Inferior parietal cortex (tissue), 1 donor: ENCODE measurements at regions not wholly inside any gene's neighbourhood (a gene's known extent, or its start where the extent isn't known, plus 50 kb on each side); places are given as distances from the start of the nearest gene placed in this dataset.
"Not testable (repeated sequence)": the region's sequence is repeated elsewhere in the genome, so short reads cannot be mapped to it uniquely, and the experiment has no call there.

ENCODE experiments used
- DNase-seq: peaks from one replicate; pipeline ENCODE4 v3.0.0-alpha.2; 2016; ENCODE audit errors: extremely low spot score

DNA sequence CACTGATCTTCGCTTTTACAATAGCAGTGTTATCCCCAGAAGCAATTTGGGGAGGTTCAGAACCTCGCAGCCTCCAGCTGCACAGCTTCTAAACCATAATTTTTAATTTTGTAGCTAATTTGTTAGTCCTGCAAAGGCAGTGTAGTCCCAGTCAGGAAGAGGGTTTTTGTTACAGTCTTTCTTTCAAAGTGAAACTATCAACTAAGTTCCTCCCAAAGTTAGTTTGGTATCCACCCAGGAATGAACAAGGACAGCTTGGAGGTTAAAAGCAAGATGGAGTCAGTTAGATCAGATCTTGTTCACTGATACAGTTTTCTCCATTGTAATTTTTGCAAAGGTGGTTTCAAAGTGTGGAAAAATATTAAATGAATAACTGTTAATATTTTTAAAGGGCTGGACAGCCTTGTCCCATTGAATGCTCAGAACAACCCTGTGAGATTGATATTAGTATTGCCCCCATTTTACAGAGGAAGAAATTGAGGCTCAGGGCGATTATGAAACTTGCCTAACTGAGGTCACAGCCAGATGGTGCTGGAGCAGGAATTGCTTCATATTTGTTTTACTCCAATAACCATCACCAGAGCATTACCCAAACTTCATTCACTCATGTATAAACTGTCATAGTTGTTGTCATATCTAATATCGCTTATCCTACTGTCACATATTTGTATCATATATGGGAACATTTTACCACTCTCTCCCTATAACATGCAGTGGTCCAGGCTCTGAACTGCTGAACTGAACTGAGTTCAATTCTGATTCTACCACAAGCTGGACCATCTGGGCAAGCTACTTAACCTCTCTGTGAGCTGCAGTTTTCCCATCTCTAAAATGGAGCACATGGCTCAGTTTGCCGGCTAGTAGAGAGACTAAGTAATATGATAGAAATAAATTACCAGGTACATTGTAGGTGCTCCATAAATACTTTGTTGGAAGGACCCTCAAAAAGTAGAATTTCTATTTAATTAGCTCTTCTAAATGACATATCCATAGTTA, 213.8 kb downstream of the BCAS1 start:
- no peak for DNase-seq

DNA sequence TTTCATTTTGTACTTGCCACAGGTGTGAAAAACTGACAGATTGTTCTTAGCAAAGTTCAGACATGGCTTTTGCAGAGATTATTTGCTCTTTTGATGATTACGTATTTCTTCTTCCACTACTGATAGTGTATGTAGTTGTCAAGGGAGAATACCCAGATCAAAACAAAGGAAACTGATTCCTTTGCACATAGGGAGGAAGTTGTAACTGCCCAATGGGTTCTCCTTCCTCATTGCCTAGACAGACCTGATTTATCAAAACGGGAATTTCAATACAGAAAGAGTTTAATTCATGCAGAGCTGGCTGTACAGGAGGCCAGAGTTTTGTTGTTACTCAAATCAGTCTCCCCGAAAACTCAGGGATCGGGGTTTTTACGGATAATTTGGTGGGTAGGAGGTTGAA, 214.7 kb downstream of the BCAS1 start:
- DNase-seq = no peak

DNA sequence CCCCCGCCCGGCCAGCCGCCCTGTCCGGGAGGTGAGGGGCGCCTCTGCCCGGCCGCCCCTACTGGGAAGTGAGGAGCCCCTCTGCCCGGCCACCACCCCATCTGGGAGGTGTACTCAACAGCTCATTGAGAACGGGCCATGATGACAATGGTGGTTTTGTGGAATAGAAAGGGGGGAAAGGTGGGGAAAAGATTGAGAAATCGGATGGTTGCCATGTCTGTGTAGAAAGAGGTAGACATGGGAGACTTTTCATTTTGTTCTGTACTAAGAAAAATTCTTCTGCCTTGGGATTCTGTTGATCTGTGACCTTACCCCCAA, 215.8 kb downstream of the BCAS1 start:
- DNase-seq = not testable (repeated sequence)

DNA sequence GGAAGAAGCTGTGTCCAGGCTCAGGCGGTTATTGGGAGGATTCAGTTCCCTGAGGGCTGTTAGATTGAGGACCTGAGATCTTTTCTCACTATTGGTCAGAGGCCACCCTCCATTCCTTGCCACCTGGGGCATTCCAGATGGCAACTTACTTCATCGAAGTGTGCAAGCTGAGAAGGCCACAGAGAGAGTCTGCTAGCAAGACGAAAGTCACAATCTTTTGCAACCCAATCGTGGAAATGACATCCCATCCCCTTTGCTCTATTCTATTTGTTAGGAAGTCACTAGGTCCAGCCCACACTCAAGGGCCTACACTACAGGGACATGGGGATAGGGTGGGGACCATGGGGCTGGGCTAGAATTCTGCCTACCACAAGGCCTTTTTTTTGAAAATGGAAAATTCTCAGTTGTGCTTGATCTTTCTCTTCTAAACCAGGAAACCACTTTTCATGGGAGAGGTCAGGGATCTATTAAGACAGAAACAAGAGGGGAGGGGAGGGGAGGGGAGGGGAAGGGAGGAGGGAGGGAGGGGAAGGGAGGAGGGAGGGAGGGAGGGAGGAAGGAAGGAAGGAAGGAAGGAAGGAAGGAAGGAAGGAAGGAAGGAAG, 217.2 kb downstream of the BCAS1 start:
- no peak for DNase-seq

DNA sequence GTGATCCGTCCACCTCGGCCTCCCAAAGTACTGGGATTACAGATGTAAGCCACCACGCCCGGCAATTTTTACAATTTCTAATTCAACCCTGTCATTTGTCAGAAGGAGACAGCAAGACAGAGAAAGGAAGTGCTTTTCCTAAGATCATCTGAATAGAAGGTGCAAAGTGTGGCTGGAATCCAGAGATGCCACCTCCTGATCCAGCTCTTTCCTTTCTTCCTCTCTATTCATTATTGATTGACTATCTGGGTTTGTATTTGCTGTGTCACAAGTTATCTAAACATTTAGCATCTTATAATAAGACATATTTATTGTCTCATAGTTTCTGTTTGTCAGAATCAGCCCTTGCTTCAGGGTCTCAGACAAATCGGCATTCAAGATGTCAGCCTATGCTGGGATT, 217.7 kb downstream of the BCAS1 start:
- DNase-seq = no peak

DNA sequence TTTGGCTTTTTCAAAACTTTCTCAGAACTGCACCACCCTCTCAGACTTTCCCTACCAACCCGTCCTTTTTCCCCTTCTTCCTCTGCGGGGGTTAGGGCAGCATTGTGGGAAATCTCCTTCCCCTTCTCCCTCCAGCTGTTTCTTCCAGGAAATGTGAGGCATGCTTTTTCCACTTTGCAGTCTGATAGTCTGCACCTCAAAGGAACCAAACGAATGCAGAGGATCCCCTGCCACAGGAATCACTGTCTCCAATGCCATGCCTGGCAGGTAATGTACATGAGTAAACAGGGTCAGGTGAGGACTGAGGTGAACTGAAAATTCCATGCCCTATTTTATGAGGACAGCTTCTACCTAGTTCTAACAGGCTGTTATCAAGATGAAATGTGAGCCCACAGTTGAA, 218.4 kb downstream of the BCAS1 start:
- DNase-seq = no peak

DNA sequence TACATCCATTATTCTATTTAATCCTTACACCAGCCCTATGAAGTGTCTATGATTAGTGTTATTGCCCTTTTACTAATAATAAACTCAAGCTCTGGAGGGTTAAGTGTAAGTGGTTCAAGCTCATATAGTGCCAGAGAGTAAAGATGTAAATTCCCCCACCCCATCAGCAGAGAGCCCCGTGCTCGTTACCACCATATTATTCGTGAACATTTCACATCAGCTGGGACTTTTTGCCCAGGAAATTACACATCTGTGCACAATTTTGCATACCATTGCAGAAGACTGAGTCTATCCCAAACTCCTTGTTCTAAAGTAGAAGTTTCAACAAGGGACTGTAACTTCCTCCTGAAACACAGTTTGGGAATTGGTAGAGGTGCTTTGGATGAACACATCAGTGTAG, 220.1 kb downstream of the BCAS1 start:
- DNase-seq = no peak

DNA sequence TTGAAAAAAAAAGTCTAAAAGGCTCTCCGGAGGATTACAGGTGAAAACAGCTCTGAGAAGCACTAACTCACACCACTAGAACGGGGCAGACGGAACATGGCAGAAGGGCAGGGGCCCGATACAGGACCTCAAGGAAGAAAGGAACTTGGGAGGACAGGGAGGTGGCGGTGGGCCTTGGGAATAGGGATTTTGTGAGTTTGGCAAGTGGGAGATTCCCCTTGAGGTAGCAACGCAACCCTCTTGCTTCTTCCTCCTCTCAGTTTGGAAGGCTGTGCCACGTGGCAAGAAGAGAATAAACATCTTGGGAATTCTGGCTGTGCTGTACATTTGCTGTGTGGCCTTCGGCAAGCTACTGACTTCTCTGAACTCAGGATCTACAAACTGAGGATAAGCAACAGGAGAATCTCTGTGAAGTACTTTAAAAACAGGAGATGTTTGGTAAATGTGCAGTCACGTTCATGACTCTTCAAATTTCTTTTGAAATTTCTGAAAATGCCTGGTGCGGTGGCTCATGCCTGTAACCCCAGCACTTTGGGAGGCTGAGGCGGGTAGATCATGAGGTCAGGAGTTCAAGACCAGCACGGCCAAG, 220.8 kb downstream of the BCAS1 start:
- DNase-seq = no peak

DNA sequence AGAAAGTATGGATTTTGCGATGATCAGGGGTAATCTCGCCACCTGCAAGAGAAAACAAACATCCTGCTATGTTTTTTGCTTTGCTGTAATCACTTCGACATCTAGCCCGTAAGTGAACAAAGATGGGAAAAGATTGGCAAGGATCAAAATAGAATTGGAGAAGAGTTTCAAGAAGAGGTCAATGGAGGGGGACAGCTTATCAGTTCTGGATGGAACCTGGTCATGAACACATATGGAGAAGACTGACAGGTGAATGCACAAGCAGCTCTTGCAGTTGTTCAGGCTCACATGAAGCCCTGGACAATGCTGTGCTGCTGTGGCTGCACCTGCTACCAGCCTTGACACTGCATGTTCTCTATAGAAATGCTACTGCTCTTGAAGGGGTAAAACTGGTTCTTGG, 222.1 kb downstream of the BCAS1 start:
- no peak for DNase-seq

DNA sequence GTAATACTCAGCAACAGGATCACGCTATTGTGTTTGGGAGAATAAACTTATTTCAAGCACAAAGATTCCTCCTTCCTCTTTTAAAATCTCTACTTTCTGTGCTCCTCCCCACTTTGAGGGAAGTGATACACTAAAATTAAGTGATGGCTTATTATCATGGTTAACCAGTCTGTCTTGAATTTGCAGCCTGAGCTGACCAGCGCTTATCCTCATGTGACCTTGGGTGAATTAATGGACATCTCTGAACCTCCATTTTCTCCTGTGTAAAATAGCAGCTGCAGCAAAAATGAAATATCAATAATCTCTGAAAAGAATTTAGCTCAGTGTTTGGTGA, 222.6 kb downstream of the BCAS1 start:
- DNase-seq = no peak

DNA sequence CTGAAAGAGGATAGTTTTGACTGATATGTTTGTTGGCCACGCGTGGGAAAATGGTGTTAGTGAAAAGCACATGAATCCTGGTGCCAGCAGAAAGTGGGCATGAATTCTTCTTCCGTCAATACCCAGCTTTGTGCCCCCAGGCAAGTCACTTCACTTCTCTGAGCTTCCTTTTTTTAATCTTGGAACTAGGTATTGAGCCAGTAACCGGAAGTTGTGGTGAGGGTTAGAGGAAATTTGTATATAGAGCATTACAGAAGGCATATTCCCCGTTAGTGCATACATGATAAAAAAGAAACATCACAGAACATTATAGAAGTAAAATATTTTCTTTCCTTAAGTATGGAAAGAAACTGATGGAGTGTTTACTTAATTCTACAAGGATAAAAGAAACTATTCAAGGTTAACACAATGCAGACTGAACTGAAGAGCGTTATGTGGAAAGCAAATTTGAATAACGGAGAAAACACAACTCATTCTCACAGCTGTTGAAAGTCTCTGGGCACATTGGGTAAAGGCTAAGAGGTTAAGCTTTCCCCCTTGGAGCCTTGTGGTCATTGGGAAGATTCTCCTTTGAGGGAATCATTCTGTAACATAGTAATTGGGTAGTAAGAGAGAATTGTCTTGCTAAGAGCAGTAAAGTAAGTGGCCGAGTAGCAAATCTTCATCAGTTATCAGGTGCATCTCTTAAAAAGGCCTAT, 223.1 kb downstream of the BCAS1 start:
- no peak for DNase-seq

DNA sequence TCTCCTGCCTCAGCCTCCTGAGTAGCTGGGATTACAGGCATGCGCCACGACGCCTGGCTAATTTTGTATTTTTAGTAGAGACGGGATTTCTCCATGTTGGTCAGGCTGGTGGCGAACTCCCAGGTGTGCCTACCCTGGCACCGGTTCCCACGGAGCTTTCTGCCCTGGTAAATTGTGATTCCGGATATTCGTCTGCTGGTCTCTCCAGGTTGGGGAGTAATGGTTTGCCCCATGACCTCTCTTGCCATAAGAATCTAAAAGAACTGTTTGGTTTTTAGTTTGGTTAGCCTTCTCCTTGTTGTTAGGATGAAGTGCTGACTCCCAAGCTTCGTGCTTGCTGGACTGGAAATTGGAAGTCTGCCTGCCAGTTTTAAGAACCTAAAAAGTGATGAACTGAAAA, 223.8 kb downstream of the BCAS1 start:
- no peak for DNase-seq

DNA sequence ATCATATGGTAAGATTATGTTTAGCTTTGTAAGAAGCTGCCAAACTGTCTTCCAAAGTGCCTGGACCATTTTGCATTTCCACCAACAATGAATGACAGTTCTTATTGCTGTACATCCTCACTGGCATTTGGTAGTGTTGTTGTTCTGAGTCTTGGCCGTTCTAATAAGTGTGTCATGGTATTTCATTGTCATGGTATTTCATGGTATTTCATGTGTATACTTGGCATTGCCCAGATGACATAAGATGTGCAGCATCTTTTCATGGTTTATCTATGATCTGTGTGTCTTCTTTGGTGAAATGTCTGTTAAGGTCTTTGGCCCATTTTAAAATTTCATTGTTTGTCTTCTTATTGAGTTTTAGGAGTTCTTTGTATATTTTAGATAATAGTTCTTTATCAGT, 224.4 kb downstream of the BCAS1 start:
- DNase-seq = no peak

DNA sequence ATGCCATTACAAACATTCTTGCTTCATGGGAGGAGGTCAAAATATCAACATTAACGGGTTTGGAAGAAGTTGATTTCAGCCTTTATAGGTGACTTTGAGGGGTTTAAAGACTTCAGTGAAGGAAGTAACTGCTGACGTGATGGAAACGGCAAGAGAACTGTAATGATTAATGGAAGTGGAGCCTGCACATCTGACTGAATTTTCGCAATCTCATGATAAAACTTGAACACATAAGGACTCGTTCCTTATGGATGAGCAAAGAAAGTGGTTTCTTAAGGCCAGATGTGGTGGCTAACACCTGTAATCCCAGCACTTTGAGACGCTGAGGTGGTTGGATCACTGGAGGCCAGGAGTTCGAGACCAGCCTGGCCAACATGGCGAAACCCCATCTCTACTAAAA, 226.1 kb downstream of the BCAS1 start:
- DNase-seq = no peak

DNA sequence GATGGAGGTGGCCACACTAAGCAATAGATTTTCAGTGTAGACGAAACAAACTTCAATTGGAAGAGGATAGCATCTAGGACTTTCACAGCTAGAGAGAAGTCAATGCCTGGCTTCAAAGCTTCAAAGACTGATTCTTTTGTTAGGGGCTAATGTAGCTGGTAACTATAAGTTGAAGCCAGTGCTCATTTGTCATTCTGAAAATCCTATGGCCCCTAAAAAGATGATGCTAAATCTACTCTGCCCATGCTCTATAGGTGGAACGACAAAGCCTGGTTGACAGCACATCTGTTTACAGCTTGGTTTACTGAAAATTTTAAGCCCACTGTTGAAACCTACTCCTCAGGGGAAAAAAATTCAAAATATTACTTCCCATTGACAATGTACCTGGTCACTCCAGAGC, 226.7 kb downstream of the BCAS1 start:
- DNase-seq = no peak

DNA sequence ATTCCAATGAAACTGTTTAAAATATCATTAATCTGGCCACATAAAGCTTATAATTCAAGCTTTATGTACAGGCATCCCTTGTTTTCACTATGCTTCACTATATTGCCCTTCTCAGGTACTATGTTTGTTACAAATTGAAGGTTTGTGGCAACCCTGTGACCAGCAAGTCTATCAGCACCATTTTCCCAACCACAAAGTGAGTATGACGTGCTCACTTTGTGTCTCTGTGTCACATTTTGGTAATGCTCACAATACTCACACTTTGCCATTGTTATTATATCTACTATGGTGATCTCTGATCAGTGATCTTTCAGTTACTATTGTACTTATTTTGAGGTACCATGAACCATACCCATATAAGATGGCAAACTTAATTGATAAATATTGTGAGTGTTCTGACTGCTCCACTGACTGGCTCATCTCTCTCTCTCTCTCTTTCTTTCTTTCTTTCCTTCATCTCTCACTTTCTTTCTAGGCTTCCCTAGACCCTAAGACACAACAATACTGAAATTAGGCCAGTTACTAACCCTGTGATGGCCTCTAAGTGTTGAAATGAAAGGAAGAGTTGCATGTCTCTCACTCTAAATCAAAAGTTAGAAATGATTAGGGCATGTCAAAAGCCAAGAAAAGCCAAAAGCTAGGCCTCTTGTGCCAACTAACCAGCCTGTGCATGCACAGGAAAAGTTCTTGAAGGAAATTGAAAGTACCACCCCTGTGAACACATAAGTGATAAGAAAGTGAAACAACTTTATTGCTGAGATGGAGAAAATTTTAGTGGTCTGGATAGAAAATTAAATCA, 227.9 kb downstream of the BCAS1 start:
- no peak for DNase-seq

DNA sequence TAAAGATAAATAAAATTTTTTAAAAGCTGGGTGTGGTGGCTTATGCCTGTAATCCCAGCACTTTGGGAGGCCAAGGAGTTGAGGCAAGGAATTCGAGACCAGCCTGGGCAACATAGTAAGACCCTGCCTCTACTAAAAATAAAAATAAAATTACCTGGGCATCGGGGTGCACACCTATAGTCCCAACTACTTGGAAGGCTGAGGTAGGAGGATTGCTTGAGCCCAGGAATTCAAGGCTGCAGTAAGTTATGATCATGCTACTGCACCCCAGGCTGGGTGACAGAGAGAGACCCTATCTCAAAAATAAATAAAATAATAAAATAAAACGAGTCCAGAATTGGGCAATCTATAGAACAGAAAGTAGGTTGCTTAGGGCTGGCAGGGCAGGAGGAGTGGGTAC, 228.7 kb downstream of the BCAS1 start:
- DNase-seq = no peak

DNA sequence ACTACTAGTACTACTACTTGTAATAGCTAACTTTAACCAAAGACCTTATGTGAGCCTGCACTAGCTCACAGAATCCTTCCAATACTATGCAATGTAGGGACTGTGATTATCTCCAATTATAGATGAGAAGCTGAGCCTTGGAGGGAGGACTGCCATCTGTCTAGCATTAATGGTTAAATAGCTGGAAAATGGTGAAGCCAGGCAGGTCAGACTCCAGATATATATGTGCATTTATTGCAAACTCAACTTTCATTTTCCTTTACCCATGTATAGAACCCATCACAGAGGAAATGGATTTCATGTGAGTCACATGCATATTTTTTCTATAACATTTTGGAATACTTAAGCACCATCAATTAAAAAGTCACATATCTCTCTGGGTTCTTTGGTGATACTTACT, 229.9 kb downstream of the BCAS1 start:
- no peak for DNase-seq

DNA sequence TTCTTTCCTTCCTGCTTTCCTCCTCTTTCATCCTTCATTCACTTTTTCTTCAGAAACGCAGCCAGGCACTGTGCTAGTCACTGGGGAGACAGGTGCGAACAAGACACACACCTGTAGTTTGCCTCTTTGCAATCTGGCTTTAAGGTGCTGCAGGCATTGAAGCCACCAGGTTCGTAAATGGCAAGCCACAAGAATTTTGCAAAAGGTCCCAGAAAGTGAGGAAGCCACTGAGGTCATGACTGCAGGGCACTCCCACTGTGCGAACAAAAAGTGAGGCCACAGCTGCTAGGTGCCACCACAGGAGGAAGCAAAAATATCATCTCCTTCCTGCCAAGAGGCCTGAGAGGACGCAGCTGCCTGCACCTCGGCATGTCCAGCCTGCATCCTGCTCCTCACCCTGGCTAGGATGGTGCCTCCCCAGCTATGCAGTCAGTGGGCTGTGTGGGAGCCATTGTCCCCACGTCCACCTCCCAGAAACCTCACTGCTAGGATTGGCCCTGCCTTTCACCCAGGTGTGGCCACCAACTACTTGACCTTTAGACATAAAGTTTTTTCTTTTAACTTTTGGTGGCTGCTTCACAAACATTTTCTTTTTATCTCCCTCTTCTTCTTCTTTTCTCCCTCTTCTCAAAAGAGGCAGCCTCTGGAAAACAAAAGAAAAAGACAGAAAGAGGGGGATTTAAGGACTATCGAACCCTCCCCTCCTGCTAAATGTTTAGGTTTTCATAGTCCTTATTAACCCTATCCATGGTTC, 230.8 kb downstream of the BCAS1 start:
- no peak for DNase-seq

DNA sequence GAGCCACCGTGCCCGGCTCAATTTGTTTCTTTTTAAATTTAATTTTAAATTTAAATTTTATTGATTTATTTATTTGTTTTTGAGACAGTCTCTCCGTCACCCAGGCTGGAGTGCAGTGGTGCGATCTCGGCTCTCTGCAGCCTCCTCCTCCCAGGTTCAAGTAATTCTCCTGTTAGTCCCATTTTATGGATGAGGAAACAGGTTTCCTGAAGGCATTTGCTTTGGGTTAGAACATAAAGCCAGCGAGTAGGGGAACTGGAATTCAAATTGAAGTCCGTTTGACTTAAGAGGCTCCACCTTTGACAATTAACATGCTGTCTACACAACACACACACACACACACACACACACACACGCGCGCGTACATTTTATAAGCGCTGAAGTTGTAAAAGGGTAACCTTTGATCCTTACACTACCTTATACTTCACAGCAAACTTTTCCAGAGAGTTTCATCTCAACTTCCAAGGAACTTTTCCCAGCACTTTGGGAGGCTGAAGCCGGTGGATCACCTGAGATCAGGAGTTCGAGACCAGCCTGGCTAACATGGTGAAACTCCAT, 232.0 kb downstream of the BCAS1 start:
- DNase-seq = no peak
